ENCODE measurements at regions not wholly inside any gene's neighbourhood (a gene's known extent, or its start where the extent isn't known, plus 50 kb on each side); places are given as distances from the start of the nearest gene placed in this dataset.

GRCh38 chr16:62545039-62545438 is 508.8 kb upstream of the CDH8 start (continued):
- no peak for TF ChIP-seq EGR1 (IDR thresholded peaks at IDR 0.05; ENCODE audit: borderline replicate concordance in 1 of 2, low read depth in 2 of 2, low read length in 2 of 2)
- TF ChIP-seq GATAD2B (conservative IDR thresholded peaks at IDR 0.05; ENCODE audit: low read depth), result no peak
- TF ChIP-seq STAT3 (IDR thresholded peaks at IDR 0.05; ENCODE audit: low read depth, low read length), result no peak
- no peak for TF ChIP-seq NFYB (IDR thresholded peaks at IDR 0.05; ENCODE audit: insufficient read depth, low read depth, low read length)
- TF ChIP-seq BCL3 (IDR thresholded peaks at IDR 0.05; ENCODE audit: borderline replicate concordance, insufficient read depth, low read depth, low read length, poor library complexity, severe bottlenecking), result no peak
- TF ChIP-seq SRF (IDR thresholded peaks at IDR 0.05; ENCODE audit: low read depth in 2 of 2, low read length in 2 of 2), result no peak
- no peak for TF ChIP-seq TCF7 (IDR thresholded peaks at IDR 0.05; ENCODE audit: borderline replicate concordance)
- no peak for TF ChIP-seq KAT2A (conservative IDR thresholded peaks at IDR 0.05; ENCODE audit: control insufficient read depth, low read depth, low read length)
- TF ChIP-seq IRF4 (IDR thresholded peaks at IDR 0.05; ENCODE audit: low read depth, low read length), result no peak

- WGBS (ENCODE audit: insufficient coverage, insufficient replicate concordance, low lambda C conversion rate, missing lambda C conversion rate), result 0% methylated on average over 1 of the region's 1 CpG
- ATAC-seq, result no peak
Measured at GRCh38 chr16:62543516-62543915, 507.3 kb upstream of the CDH8 start.

More at GRCh38 chr16:62543516-62543915, 507.3 kb upstream of the CDH8 start:
- Histone ChIP-seq H4K20me1 (ENCODE audit: control insufficient read depth, insufficient read depth) (no peaks in the 10 kb centered on the region), H2AFZ (ENCODE audit: control insufficient read depth, low read depth, low read length) (no peak overlapping the region), H3K36me3 (ENCODE audit: control insufficient read depth in 2 of 2, insufficient read depth in 2 of 2, low read length in 1 of 2) (no peaks in the 10 kb centered on the region), H3K9ac (ENCODE audit: control insufficient read depth, insufficient read depth, low read length) (no peak overlapping the region), H3K4me1 (ENCODE audit: control insufficient read depth, insufficient read depth, low read length) (no peaks in the 10 kb centered on the region), H3K27ac (ENCODE audit: control insufficient read depth, insufficient read depth) (no peak overlapping the region), H3K9me3 (replicated peaks; ENCODE audit: control insufficient read depth, insufficient read depth, low read length) (no peaks in the 10 kb centered on the region), H3K27me3 (replicated peaks in 1 of 2; ENCODE audit: control insufficient read depth in 2 of 2, insufficient read depth in 2 of 2, low read length in 1 of 2) (no peaks in the 10 kb centered on the region), H3K79me2 (ENCODE audit: control insufficient read depth, insufficient read depth, low read length) (no peaks in the 10 kb centered on the region), H3K4me3 (no peak overlapping the region), H3K4me2 (ENCODE audit: control insufficient read depth, insufficient read depth) (no peak overlapping the region)
- ChIA-PET SMC1A (ENCODE audit: uncharacterized antibody, unreplicated experiment) (no interaction called here), CTCF (interaction anchor here (0.9 to 1.9 kb wide), 2 partner anchors 11 to 318 kb away, joined by 3 to 5 read pairs; no protein-coding TSS in a partner anchor), RAD21 (ENCODE audit: unreplicated experiment) (no interaction called here), POLR2A (no interaction called here)
- TF ChIP-seq EP300 (IDR thresholded peaks at IDR 0.05; ENCODE audit: borderline replicate concordance in 1 of 2, control insufficient read depth in 1 of 2, low read depth in 2 of 2, low read length in 2 of 2) (no peak), ZNF24 (IDR thresholded peaks at IDR 0.05) (no peak), RFX5 (IDR thresholded peaks at IDR 0.05; ENCODE audit: low read depth, low read length) (no peak), ZNF622 (IDR thresholded peaks at IDR 0.05) (no peak), NR2F1 (conservative IDR thresholded peaks at IDR 0.05) (no peak), ZBTB4 (CRISPR knock-in tag; IDR thresholded peaks at IDR 0.05) (no peak)
- FAIRE-seq (no peak), DNase-seq (ENCODE audit: low read depth, low spot score) (no peak)
- in situ Hi-C loops (cut with MboI), result no loop called here
- BruUV-seq (replicated peaks), result no TSS peak
- intact Hi-C loops (cut with micrococcal nuclease; ENCODE audit: unreplicated experiment), result no loop called here
